ENCODE measurements at regions not wholly inside any gene's neighbourhood (a gene's known extent, or its start where the extent isn't known, plus 50 kb on each side); places are given as distances from the start of the nearest gene placed in this dataset.

DNA sequence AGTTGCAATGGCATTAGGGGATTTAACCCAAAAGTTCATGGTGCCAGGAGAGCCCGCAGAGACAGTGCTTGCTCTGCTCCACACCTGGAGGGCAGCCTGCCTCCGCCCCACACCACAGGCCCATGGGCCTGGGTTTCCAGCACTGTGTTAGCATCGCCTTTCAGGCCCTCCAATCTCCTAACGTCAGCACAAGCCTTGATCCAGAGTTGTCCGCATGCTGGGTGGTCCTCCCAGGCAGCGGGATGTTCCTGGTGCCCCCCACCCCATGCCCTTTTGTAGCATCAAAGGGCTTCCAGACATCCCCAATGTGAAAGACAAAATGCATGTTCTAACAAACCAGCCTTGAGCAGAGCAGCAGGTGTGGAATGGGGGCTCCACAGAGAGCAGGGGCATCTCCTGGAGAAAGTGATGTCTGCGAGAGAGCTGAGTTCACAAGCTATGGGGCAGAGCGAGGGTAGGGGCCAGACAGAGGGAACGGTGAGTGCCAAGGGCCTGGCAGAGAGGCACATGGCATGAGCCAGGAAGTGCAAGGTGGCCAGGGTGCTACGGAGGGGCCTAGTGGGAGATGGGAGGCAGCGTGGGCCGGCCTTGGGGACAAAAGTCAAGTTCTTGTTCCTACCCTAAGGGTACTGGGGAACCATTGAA is 119.2 kb downstream of the CYP26B1 start (continued):
- TF ChIP-seq SIN3A (conservative IDR thresholded peaks at IDR 0.05 in 1 of 2, IDR thresholded peaks at IDR 0.05 in 1 of 2; ENCODE audit: low read depth in 1 of 2, low read length in 2 of 2), result no peak
